GF-D8 (cell line): ENCODE measurements at regions not wholly inside any gene's neighbourhood (a gene's known extent, or its start where the extent isn't known, plus 50 kb on each side); places are given as distances from the start of the nearest gene placed in this dataset.

Source experiments
- DNase-seq: peaks from one replicate; lab custom pipeline; 2025; lab: John Stamatoyannopoulos, UW

GRCh38 chr10:130745251-130745650 is 566.3 kb downstream of the TCERG1L start:
- no peak for DNase-seq

GRCh38 chr10:130745821-130746220 is 565.7 kb downstream of the TCERG1L start:
- no peak for DNase-seq

GRCh38 chr10:130746311-130746710 is 565.2 kb downstream of the TCERG1L start:
- no peak for DNase-seq

GRCh38 chr10:130747356-130747755 is 564.2 kb downstream of the TCERG1L start:
- DNase-seq, result no peak

GRCh38 chr10:130747946-130748345 is 563.6 kb downstream of the TCERG1L start:
- no peak for DNase-seq

- DNase-seq, result no peak
Measured at GRCh38 chr10:130748409-130749057, 563.0 kb downstream of the TCERG1L start.

GRCh38 chr10:130749911-130750310 is 561.6 kb downstream of the TCERG1L start:
- no peak for DNase-seq

- no peak for DNase-seq
Measured at GRCh38 chr10:130750441-130750840, 561.1 kb downstream of the TCERG1L start.

- no peak for DNase-seq
Measured at GRCh38 chr10:130751106-130751840, 560.2 kb downstream of the TCERG1L start.

GRCh38 chr10:130751851-130752250 is 559.7 kb downstream of the TCERG1L start:
- no peak for DNase-seq

- DNase-seq, result no peak
Measured at GRCh38 chr10:130756651-130757050, 554.9 kb downstream of the TCERG1L start.

- no peak for DNase-seq
Measured at GRCh38 chr10:130757271-130757670, 554.2 kb downstream of the TCERG1L start.

GRCh38 chr10:130757821-130758489 is 553.6 kb downstream of the TCERG1L start:
- no peak for DNase-seq

GRCh38 chr10:130758529-130758928 is 553.0 kb downstream of the TCERG1L start:
- no peak for DNase-seq

- DNase-seq, result no peak
Measured at GRCh38 chr10:130761032-130761575, 550.4 kb downstream of the TCERG1L start.

GRCh38 chr10:130761788-130762301 is 549.7 kb downstream of the TCERG1L start:
- no peak for DNase-seq

GRCh38 chr10:130762491-130762890 is 549.0 kb downstream of the TCERG1L start:
- no peak for DNase-seq

GRCh38 chr10:130763071-130763470 is 548.5 kb downstream of the TCERG1L start:
- no peak for DNase-seq

- DNase-seq, result no peak
Measured at GRCh38 chr10:130763491-130763890, 548.0 kb downstream of the TCERG1L start.

- DNase-seq, result no peak
Measured at GRCh38 chr10:130764651-130765050, 546.9 kb downstream of the TCERG1L start.

- DNase-seq, result no peak
Measured at GRCh38 chr10:130766071-130766470, 545.5 kb downstream of the TCERG1L start.

GRCh38 chr10:130767116-130767730 is 544.3 kb downstream of the TCERG1L start:
- DNase-seq, result no peak
